Fibroblast of lung (primary cell): ENCODE measurements at regions not wholly inside any gene's neighbourhood (a gene's known extent, or its start where the extent isn't known, plus 50 kb on each side); places are given as distances from the start of the nearest gene placed in this dataset.

Source experiments
- EZH2 ChIP-seq: IDR thresholded peaks from 2 replicates; pipeline ENCODE4 v1.5.1; 2012; ENCODE audit warnings: low read length, control low read depth, mild to moderate bottlenecking; ENCODE audit errors: missing control alignments
- TF ChIP-seq, protein P1 (sequence below), 2 donors: IDR thresholded peaks in 1 of 2; conservative IDR thresholded peaks in 1 of 2; 1 replicate in 1 of 2; 2 replicates in 1 of 2; pipeline ENCODE4 v1.5.1; 2011 to 2012; ENCODE audit warnings: low read length in 2 of 2, control low read depth in 1 of 2, inconsistent platforms in 1 of 2, low read depth in 1 of 2, mild to moderate bottlenecking in 1 of 2

- TF ChIP-seq, protein P1, sequence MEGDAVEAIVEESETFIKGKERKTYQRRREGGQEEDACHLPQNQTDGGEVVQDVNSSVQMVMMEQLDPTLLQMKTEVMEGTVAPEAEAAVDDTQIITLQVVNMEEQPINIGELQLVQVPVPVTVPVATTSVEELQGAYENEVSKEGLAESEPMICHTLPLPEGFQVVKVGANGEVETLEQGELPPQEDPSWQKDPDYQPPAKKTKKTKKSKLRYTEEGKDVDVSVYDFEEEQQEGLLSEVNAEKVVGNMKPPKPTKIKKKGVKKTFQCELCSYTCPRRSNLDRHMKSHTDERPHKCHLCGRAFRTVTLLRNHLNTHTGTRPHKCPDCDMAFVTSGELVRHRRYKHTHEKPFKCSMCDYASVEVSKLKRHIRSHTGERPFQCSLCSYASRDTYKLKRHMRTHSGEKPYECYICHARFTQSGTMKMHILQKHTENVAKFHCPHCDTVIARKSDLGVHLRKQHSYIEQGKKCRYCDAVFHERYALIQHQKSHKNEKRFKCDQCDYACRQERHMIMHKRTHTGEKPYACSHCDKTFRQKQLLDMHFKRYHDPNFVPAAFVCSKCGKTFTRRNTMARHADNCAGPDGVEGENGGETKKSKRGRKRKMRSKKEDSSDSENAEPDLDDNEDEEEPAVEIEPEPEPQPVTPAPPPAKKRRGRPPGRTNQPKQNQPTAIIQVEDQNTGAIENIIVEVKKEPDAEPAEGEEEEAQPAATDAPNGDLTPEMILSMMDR (conservative IDR thresholded peaks at IDR 0.05 in 1 of 2, IDR thresholded peaks at IDR 0.05 in 1 of 2; ENCODE audit: low read depth in 1 of 2, low read length in 2 of 2), result no peak
- TF ChIP-seq EZH2, result no peak
Measured at GRCh38 chr2:37512971-37513370, 158.5 kb downstream of the CDC42EP3 start.
